Parathyroid adenoma (tissue), 2 donors: ENCODE measurements at regions not wholly inside any gene's neighbourhood (a gene's known extent, or its start where the extent isn't known, plus 50 kb on each side); places are given as distances from the start of the nearest gene placed in this dataset.
"Not testable (repeated sequence)": the region's sequence is repeated elsewhere in the genome, so short reads cannot be mapped to it uniquely, and the experiment has no call there.

Experiments
- H2AFZ ChIP-seq: fragments of 300-600 bp; sonication (generic); one replicate; pipeline ENCODE4 v1.7.0; 2017; ENCODE audit warnings: antibody characterized with exemption, mild to moderate bottlenecking
- H3K27ac ChIP-seq: fragments of 300-600 bp; sonication (generic); one replicate; pipeline ENCODE4 v1.7.0; 2017
- H3K27me3 ChIP-seq: fragments of 300-600 bp; sonication (generic); one replicate; pipeline ENCODE4 v1.7.0; 2017; ENCODE audit warnings: low read length; ENCODE audit not compliant: control insufficient read depth, insufficient read depth
- H3K36me3 ChIP-seq: fragments of 300-600 bp; sonication (generic); one replicate; pipeline ENCODE4 v1.7.0; 2017; ENCODE audit warnings: low read length; ENCODE audit not compliant: control insufficient read depth, insufficient read depth
- H3K4me1 ChIP-seq: fragments of 300-600 bp; sonication (generic); one replicate; pipeline ENCODE4 v1.7.0; 2017; ENCODE audit warnings: control low read depth
- H3K4me2 ChIP-seq: fragments of 300-600 bp; sonication (generic); one replicate; pipeline ENCODE4 v1.7.0; 2017; ENCODE audit warnings: low read length
- H3K4me3 ChIP-seq: fragments of 300-600 bp; sonication (generic); one replicate; pipeline ENCODE4 v1.7.0; 2017; ENCODE audit warnings: low read depth, low read length
- H3K79me2 ChIP-seq: fragments of 300-600 bp; sonication (generic); one replicate; pipeline ENCODE4 v1.7.0; 2017; ENCODE audit warnings: control low read depth
- H3K9ac ChIP-seq: fragments of 300-600 bp; sonication (generic); one replicate; pipeline ENCODE4 v1.7.0; 2017; ENCODE audit warnings: mild to moderate bottlenecking
- H3K9me3 ChIP-seq: fragments of 300-600 bp; sonication (generic); one replicate; pipeline ENCODE4 v1.7.0; 2017; ENCODE audit warnings: low read length; ENCODE audit not compliant: control insufficient read depth
- TF ChIP-seq, protein P1 (sequence below): fragments of 300-600 bp; sonication (generic); IDR thresholded peaks from one replicate; pipeline ENCODE4 v1.7.0; 2017; ENCODE audit warnings: antibody characterized with exemption, mild to moderate bottlenecking
- donor health status: primary hyperparathyroidism.

DNA sequence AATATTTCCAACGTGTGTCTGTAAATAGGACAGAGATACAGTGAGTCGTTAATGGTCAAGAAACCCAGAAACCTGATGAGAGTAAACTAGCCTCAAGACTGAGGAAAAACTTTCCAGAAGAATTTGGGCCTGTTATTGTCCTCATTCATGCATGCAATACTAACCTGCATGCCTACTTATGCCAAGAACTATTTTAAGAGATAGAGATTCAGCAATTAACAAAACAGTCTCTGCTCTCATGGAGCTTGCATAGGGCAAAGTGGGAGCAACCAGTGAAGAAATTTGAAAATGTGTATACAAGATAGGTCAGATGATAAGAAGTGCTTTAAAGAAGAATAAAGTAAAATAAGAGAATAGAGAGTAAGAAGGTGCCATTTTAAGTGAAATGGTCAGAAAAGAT is 66.1 kb upstream of the FRG1 start:
- H2AFZ ChIP-seq: no peak overlapping the region
- H3K4me2 ChIP-seq: no peak overlapping the region
- TF ChIP-seq, protein P1, sequence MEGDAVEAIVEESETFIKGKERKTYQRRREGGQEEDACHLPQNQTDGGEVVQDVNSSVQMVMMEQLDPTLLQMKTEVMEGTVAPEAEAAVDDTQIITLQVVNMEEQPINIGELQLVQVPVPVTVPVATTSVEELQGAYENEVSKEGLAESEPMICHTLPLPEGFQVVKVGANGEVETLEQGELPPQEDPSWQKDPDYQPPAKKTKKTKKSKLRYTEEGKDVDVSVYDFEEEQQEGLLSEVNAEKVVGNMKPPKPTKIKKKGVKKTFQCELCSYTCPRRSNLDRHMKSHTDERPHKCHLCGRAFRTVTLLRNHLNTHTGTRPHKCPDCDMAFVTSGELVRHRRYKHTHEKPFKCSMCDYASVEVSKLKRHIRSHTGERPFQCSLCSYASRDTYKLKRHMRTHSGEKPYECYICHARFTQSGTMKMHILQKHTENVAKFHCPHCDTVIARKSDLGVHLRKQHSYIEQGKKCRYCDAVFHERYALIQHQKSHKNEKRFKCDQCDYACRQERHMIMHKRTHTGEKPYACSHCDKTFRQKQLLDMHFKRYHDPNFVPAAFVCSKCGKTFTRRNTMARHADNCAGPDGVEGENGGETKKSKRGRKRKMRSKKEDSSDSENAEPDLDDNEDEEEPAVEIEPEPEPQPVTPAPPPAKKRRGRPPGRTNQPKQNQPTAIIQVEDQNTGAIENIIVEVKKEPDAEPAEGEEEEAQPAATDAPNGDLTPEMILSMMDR: no peak
- H3K9me3 ChIP-seq: no peaks in the 10 kb centered on the region
- no peaks in the 10 kb centered on the region for H3K79me2 ChIP-seq
- no peaks in the 10 kb centered on the region for H3K36me3 ChIP-seq
- no peak overlapping the region for H3K9ac ChIP-seq
- no peak overlapping the region for H3K27ac ChIP-seq
- H3K4me1 ChIP-seq: no peaks in the 10 kb centered on the region
- no peaks in the 10 kb centered on the region for H3K27me3 ChIP-seq
- no peak overlapping the region for H3K4me3 ChIP-seq

DNA sequence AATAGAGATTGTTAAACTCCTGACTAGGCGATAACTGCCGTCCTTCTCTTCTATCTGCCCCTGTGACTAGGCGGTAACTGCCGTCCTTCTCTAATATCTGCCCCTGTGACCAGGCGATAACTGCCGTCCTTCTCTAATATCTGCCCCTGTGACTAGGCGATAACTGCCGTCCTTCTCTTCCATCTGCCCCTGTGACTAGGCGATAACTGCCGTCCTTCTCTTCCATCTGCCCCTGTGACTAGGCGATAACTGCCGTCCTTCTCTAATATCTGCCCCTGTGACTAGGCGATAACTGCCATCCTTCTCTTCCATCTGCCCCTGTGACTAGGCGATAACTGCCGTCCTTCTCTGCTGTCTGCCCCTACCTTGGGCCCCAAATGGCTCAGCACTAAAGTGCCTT is 59.5 kb upstream of the FRG1 start:
- not testable (repeated sequence) for H3K4me1 ChIP-seq, H3K4me3 ChIP-seq, H3K79me2 ChIP-seq, H3K9ac ChIP-seq, H3K27me3 ChIP-seq, H3K9me3 ChIP-seq, H3K4me2 ChIP-seq, H2AFZ ChIP-seq, H3K27ac ChIP-seq, H3K36me3 ChIP-seq

DNA sequence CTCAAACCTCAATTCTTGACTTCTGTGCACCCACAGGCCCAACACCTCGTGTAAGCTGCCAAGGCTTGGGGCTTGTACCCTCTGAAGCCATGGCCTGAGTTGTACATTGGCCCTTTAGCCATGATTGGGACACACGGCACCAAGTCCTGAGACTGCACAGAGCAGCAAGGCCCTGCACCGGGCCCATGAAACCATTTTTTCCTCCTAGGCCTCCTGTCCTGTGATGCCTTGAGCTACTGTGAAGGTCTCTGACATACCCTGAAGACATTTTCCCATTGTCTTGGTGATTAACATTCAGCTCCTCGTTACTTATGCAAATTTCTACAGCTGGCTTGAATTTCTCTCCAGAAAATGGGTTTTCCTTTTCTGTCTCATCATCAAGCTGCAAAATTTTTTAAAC is 52.3 kb upstream of the FRG1 start:
- H3K4me3 ChIP-seq, H2AFZ ChIP-seq, H3K4me2 ChIP-seq, H3K79me2 ChIP-seq, H3K27me3 ChIP-seq, H3K9me3 ChIP-seq, H3K27ac ChIP-seq, H3K4me1 ChIP-seq, H3K36me3 ChIP-seq, H3K9ac ChIP-seq: not testable (repeated sequence)
